Astrocyte of the spinal cord (primary cell): ENCODE measurements at regions not wholly inside any gene's neighbourhood (a gene's known extent, or its start where the extent isn't known, plus 50 kb on each side); places are given as distances from the start of the nearest gene placed in this dataset.
A peak's percentile ranks its signal among the peaks of the same experiment; 100 is the strongest.

ENCODE experiments used
- DNase-seq: peaks from one replicate; pipeline ENCODE4 v3.0.0; 2011; ENCODE audit warnings: low read depth, low spot score
- H3K4me3 ChIP-seq: 2 replicates; pipeline ENCODE4 v1.5.1; 2011; ENCODE audit warnings: low read depth, mild to moderate bottlenecking, low read length, moderate library complexity
- CTCF ChIP-seq: IDR thresholded peaks from 2 replicates; pipeline ENCODE4 v1.5.1; 2012; ENCODE audit warnings: low read depth, mild to moderate bottlenecking, low read length, inconsistent platforms
- in situ Hi-C: cut with HindIII; loops from 2 replicates; pipeline ENCODE4 v1.10.0; 2017; ENCODE audit warnings: low sequenced_read_pairs

DNA sequence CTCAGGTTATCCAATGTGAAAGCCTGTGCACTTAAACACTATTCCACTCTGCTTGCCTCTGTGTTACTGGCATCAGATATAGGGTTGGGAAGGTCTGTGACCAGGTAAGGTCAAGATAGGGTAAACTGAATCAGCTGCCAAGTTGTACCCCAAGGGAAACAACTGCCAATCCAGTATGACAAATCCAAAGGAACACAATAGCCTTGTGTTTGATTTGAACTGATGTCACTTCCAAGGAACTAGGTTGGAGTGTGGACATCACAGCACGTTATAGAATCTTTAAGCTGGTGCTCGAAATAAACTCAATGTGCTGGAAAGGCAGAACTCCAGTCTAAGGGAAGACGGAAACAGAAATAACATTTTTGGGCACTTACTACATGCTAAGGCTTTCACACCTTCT is 223.4 kb upstream of the BTG1 start:
- H3K4me3 ChIP-seq: no peak overlapping the region
- in situ Hi-C loops: no loop called here

DNA sequence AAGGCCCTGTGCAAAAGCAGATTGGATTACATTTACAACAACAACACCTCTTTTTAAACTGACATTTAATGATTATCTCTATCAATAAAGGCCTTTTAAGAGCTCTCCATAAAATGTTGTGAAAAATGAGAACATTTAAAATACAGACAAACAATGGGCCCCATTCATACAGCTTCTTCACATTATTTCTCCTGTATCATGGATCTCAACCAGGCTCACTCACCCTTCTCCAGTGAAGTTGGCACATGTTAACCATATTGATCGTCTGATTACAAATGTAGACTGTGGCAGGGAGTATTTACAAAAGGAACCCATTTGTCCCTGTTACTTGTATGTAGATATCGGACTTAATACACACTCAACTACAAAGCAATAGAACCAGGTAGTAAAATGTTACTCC is 220.2 kb upstream of the BTG1 start:
- no peak for DNase-seq
- in situ Hi-C loops: no loop called here
- no peak for TF ChIP-seq CTCF
- no peak overlapping the region for H3K4me3 ChIP-seq

More for the DNA sequence above, 223.4 kb upstream of the BTG1 start:
- no peak for DNase-seq
- TF ChIP-seq CTCF: no peak

GRCh38 chr12:92365333-92365732 is 219.7 kb upstream of the BTG1 start:
- TF ChIP-seq CTCF: no peak
- in situ Hi-C loops: no loop called here
- no peak overlapping the region for H3K4me3 ChIP-seq
- no peak for DNase-seq

DNA sequence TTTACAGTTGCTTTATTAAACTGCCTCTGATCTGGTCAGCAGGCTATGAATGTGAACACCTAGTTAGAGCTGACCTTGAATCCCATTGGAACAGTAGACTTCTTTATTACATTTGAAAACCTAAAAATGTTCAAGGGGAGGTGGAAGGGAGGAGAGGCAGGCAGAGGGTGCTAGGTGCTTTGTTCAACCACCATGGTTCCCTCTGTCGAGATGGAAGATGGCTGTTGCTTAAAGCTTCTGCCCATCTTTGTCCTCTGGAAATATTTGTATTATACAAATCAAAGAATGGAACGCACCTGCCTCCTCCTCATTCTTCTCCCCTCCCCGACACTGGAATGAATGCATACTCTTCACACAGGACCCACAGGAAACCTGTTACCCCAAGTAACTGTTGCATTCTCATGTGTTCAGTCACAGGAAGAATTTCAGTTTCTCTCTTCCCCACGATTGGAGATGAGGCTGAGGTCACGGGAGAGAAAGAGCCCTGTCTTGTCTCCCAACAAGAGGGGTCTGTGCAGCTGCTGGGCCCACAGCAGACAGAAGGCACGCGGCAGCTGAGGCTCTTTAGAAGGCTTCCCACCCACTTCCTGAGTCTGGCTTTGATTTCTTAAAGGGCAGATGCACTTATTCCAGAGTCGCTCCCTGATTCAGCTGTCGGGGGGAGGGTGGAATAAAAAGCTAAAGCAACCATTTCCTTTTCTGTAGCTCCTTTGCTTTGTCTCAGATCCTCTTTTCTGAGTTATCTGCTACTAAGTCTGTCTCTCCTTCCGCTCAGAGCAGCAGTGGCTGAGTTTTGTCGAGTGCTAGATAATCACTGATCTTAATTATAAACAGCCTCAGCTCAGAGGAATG is 217.9 kb upstream of the BTG1 start:
- peak; percentile 27 for DNase-seq
- no peak overlapping the region for H3K4me3 ChIP-seq
- in situ Hi-C loops: no loop called here
- no peak for TF ChIP-seq CTCF

- in situ Hi-C loops: no loop called here
- no peak for TF ChIP-seq CTCF
- no peak for DNase-seq
- no peak overlapping the region for H3K4me3 ChIP-seq
These were observed 217.1 kb upstream of the BTG1 start for GRCh38 chr12:92362785-92363184.

- TF ChIP-seq CTCF: no peak
- no peak overlapping the region for H3K4me3 ChIP-seq
- in situ Hi-C loops: no loop called here
- DNase-seq: no peak
These were observed 216.5 kb upstream of the BTG1 start for GRCh38 chr12:92362126-92362525.

DNA sequence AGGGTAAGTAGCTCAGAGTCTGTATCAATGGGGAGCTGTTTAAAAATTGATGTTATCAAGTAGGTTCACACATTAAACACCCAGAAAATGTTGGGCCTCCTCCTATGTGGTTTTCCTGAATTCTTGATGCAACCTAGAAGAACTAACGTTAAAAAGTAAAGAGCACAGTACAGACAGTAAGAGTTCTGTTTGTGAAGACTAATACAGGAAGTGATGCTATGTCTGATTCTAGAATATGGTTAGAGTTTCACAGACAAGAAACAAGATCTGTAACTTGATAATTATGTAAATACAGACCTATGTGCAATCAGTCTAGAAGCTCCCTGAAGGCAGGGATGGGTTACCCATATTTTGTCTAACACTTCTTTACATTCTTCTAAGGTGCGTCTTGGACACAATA is 214.9 kb upstream of the BTG1 start:
- in situ Hi-C loops: no loop called here
- no peak for DNase-seq
- no peak for TF ChIP-seq CTCF

More for the DNA sequence above, 214.9 kb upstream of the BTG1 start:
- no peak overlapping the region for H3K4me3 ChIP-seq
